CD4-positive, alpha-beta T cell treated with Interleukin-4 for 4 hours (primary cell): ENCODE measurements at regions not wholly inside any gene's neighbourhood (a gene's known extent, or its start where the extent isn't known, plus 50 kb on each side); places are given as distances from the start of the nearest gene placed in this dataset.

Source experiments
- DNase-seq: peaks from one replicate; pipeline ENCODE4 v3.0.0-alpha.2; 2020

- no peak for DNase-seq
Measured at GRCh38 chr9:106621313-106622163, 241.4 kb upstream of the ZNF462 start.

DNA sequence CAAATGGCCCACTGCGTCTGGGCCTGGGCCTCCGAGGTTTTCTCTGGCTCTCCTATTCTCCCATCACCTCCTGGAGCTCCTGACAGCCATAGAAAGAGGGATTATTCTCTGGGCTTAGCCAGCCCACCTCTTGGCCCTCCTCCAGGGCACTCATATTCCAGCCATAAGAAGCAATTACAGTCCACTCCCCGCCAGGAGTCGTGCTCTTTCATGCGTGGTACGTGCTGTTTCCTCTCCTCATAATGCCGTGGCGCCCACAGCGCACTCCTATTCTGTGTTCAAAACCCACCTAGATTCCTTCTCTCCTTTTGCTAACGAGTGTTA is 240.8 kb upstream of the ZNF462 start:
- DNase-seq, result no peak

GRCh38 chr9:106623558-106623957 is 239.4 kb upstream of the ZNF462 start:
- DNase-seq, result no peak

DNA sequence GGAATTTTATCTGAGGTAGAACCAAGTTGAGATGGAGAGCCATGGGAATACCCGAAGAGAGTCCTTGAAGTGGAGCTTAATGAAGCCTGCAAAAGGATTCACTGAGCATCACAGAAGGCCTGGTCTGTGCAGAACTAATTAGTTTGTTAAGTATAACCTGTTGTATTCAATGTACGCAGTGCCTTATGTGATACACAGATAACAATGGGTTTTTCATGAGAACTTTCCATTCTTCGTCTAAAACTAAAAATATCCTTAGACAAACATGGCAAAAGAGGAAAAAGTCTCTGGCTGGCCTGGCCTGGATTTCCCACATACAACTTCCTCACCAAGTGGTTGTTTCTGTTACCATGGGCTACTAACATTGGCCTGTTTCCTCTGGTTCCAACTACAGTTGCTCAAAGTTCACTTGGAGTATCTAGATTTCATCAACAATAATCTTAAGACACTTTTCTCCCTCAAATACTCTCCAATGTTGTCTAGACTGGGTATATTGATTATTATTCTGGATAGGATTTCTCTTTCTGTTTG is 237.6 kb upstream of the ZNF462 start:
- no peak for DNase-seq

DNA sequence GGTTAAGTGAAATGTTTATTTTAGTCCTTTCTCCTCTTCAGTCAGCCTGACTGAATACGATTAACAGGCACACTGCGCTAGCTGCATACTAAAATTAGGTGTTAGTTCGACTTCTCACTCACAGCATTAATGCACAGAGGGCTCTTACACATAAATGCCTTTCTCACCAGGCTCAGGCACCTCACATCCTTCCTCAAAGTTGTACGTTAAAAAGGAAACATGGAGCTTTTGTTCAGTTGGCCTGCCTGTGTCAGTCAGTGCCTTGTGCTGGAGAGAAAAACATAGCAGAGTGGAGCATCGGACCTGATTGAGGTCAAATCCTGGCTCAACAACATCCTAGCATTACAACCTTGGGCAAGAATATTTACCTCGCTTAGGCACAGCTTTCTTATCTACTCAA is 236.0 kb upstream of the ZNF462 start:
- no peak for DNase-seq

GRCh38 chr9:106632621-106633020 is 230.3 kb upstream of the ZNF462 start:
- no peak for DNase-seq

GRCh38 chr9:106634183-106634582 is 228.8 kb upstream of the ZNF462 start:
- DNase-seq, result no peak

DNA sequence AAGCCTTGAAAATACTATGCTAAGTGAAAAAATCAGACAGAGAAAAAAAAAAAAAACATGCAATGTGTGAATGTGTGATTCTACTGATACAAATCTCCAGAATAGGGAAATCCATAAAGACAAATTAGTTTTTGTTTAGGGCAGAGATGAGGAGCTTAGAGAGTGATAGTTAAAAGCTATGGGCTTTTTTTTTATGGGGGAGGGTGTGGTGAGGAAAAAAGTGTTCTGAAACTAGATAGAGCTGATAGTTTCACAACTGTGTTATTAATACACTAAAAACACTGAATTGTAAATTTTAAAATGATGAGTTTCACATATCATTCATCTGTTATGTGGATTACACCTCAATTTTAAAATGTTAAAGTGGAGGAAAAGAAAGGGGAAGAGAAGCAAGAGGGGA is 228.3 kb upstream of the ZNF462 start:
- no peak for DNase-seq

DNA sequence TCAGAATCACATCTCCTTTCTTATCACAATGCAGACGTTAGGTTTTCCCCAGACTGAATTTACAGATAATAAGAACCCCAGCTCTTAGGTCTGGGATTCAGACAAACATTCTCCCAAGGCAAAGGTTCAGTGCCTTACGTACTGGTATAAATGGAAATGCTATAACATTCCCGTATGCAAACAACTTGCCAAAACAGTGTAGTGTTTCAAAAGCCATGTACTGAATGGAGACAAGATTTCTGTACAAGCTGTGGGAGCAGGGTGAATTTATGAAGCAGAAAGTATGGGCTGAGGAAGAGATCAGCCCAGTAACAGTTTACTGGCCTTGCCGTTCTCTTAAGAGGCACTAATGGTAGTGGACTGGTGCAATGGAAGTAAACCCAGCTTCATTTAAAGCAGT is 225.5 kb upstream of the ZNF462 start:
- no peak for DNase-seq

GRCh38 chr9:106639873-106640568 is 222.9 kb upstream of the ZNF462 start:
- no peak for DNase-seq

DNA sequence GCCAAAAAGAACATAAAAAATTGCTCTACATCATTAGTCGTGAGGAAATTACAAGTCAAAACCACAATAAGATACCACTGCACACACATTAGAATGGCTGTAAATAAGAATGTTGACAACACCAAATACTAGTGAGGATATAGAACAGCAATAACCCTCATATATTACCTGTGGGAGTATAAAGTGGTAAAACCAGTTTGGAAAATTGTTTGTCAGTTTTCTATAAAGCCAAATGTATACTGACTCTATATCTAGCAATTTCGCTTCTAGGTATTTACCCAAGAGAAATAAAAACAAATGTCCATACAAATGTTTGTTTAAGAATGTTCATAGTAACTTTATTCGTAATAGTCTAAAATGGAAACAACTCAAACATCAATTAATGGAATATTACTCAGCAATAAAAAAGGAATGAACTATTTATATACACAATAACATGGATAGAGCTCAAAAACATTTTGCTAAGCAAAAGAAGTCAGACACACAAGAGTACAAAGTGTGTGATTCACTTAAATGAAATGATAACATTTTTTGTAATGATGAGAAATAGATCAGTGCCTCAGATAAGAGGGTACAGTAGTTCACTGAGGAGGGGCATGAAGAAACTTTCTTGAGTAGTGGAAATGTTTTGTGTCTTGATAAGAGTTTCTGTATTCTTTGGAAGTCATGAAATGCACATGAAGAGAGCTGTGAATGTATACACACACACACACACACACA is 219.6 kb upstream of the ZNF462 start:
- DNase-seq, result no peak

GRCh38 chr9:106644661-106645060 is 218.3 kb upstream of the ZNF462 start:
- DNase-seq, result no peak

GRCh38 chr9:106648799-106649198 is 214.2 kb upstream of the ZNF462 start:
- no peak for DNase-seq

- no peak for DNase-seq
Measured at GRCh38 chr9:106649664-106650063, 213.3 kb upstream of the ZNF462 start.

DNA sequence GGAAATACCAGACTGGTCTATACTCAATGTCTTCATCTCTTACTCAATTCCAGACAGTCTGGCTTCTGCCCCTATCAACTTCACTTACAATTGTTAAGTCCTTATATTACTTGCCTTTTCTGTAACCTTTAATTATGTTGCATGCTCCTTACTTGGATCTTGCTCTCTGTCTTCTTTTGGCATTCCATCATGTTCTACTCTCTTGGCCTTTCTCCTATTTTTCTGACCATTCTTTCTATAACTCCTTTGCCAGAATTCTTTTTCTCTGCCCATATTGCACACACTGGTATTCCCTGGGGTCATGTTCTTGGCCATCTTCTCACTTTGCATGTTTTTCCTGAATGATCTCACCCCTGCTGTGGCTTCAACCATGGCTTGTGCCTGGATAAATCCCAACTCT is 209.8 kb upstream of the ZNF462 start:
- no peak for DNase-seq

- no peak for DNase-seq
Measured at GRCh38 chr9:106655966-106656365, 207.0 kb upstream of the ZNF462 start.

DNA sequence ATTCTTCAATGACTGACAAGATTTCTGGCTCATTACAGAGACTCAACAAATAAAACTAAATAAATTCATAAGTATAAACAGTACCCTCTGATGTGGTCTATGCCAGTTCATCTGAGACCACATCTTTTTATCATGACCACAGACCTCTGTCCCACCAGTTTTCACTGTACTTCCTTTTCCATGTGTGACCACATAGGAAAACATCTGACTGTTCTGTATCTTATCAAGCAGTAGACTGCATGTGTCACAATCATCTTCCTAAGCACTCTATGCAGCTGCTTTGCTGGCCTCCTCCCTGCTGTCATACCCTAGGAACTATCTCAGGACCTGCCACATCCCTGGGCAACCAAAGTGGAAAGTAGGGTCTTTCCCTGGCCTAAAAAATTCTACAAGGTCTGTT is 205.0 kb upstream of the ZNF462 start:
- DNase-seq, result no peak

DNA sequence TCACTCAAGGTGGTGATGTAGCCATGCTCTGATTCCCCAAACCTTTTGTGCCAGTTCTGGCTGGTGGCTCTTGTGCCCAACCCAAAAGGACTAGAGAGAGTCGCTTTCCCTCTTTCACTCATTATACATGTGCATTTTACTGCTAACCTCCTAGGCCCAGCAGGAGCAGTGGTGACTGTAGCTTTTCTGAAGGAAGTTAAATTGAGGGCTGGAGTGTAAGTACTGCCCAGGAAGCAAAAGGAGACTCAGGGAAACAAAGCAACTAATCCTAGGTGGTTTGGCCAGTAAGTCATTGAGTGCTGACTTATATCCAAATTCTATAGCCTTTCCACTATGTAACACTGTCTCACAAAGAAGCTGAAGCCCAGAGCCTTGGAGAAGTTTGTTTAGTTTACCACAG is 194.4 kb upstream of the ZNF462 start:
- DNase-seq, result no peak

- DNase-seq, result no peak
Measured at GRCh38 chr9:106669835-106670234, 193.1 kb upstream of the ZNF462 start.

DNA sequence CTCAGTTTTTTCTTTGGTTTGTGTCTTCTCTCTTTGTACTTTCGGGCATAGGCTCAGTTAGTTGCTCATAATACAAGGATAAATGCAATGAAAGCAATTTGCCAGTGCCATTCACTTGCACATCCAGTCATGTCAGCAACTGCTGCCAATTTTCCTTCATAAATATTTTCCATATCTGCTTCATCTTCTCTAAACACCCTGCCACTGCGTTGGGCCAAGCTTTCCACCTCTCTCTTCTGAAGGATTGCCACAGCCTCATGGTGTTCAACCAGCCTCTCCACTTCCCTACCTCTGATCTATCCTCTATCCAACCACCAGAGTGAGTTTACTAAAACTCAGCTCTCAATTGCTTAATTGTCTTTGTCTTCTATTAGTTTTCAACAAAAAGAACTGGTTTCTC is 192.5 kb upstream of the ZNF462 start:
- no peak for DNase-seq

- no peak for DNase-seq
Measured at GRCh38 chr9:106675780-106676179, 187.2 kb upstream of the ZNF462 start.

DNA sequence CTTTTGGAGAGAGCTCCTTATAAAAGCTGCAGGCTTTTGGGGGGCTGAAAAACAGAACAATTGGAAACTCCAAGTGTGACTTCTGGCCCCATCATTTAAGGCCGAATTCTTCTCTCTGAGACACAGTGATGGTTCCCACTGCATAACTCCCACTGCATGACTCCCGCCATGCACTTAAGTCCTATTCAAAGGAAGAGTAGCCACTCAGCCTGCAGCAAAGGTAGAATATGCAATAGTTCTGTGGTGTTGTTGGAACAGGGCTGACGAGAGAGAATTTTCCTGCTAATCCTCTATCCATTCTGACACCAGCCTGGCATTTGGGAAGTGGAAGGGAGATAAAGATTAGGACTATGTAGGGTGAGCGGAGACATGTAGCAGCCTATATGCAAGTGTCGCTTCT is 185.6 kb upstream of the ZNF462 start:
- no peak for DNase-seq

GRCh38 chr9:106677830-106678229 is 185.1 kb upstream of the ZNF462 start:
- no peak for DNase-seq

DNA sequence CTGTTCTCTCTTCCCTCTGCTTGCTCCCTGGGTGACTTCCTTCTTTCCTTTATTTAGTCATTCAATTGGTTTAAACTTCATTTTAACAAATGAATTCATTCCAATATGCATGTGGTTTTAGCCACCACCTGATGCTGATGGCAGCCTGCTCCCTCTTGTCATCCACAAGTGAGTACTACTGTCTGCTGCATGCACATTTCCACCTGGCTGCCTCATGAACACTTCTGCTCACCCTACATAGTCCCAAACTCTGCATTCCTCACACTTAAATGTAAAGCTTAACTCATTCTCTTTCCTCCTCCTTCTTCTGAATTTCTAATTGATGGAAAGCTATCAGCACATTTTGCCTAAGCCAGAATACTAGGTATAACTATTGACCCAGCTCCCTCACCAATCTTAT is 184.7 kb upstream of the ZNF462 start:
- no peak for DNase-seq
